ENCODE measurements at regions not wholly inside any gene's neighbourhood (a gene's known extent, or its start where the extent isn't known, plus 50 kb on each side); places are given as distances from the start of the nearest gene placed in this dataset.

DNA sequence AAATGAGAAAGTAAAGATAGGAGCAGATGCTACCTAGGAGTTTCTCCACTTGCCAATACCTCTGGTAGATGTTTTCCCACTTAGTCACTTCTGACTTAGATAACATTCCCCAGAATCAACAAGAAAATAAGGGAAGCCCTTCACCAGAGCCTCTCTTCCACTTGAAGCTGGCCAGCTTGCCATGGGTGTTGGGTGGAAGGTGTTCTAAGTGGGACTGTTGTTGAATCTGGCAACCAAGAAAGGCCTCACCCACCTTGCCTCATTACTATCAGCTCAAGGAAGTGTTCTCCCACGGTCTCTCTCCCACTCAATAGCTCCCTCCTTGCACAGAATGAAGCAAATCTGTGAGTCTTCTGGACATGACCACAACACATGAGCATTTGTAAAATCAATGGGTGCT is 100.4 kb upstream of the REG3A start:
- no peak for ATAC-seq
- TF ChIP-seq ISL1 (CRISPR knock-in tag; IDR thresholded peaks at IDR 0.05): no peak
- TF ChIP-seq TSHZ2 (CRISPR knock-in tag; IDR thresholded peaks at IDR 0.05): no peak
- TF ChIP-seq ZC3H10 (CRISPR knock-in tag; IDR thresholded peaks at IDR 0.05): no peak
- no peak for TF ChIP-seq ZNF8 (CRISPR knock-in tag; IDR thresholded peaks at IDR 0.05)
- TF ChIP-seq ESRRG (CRISPR knock-in tag; IDR thresholded peaks at IDR 0.05): no peak
- TF ChIP-seq ZNF565 (CRISPR knock-in tag; conservative IDR thresholded peaks at IDR 0.05; ENCODE audit: low read depth): no peak
- TF ChIP-seq PATZ1 (CRISPR knock-in tag; IDR thresholded peaks at IDR 0.05; ENCODE audit: borderline replicate concordance): no peak
- no peak for TF ChIP-seq GLIS3 (CRISPR knock-in tag; IDR thresholded peaks at IDR 0.05)
- TF ChIP-seq CREB5 (CRISPR knock-in tag; IDR thresholded peaks at IDR 0.05; ENCODE audit: low read depth): no peak
- TF ChIP-seq RARB (CRISPR knock-in tag; IDR thresholded peaks at IDR 0.05): no peak
- TF ChIP-seq ARNTL (CRISPR knock-in tag; IDR thresholded peaks at IDR 0.05; ENCODE audit: borderline replicate concordance, low read depth): no peak
- TF ChIP-seq, protein P1, sequence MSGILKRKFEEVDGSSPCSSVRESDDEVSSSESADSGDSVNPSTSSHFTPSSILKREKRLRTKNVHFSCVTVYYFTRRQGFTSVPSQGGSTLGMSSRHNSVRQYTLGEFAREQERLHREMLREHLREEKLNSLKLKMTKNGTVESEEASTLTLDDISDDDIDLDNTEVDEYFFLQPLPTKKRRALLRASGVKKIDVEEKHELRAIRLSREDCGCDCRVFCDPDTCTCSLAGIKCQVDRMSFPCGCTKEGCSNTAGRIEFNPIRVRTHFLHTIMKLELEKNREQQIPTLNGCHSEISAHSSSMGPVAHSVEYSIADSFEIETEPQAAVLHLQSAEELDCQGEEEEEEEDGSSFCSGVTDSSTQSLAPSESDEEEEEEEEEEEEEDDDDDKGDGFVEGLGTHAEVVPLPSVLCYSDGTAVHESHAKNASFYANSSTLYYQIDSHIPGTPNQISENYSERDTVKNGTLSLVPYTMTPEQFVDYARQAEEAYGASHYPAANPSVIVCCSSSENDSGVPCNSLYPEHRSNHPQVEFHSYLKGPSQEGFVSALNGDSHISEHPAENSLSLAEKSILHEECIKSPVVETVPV (CRISPR knock-in tag; IDR thresholded peaks at IDR 0.05): no peak
- no peak for TF ChIP-seq TOX (CRISPR knock-in tag; IDR thresholded peaks at IDR 0.05; ENCODE audit: borderline replicate concordance)
- TF ChIP-seq CSDC2 (CRISPR knock-in tag; IDR thresholded peaks at IDR 0.05): no peak
- no peak for TF ChIP-seq OSR1 (CRISPR knock-in tag; IDR thresholded peaks at IDR 0.05)
- TF ChIP-seq ZNF70 (CRISPR knock-in tag; IDR thresholded peaks at IDR 0.05): no peak

DNA sequence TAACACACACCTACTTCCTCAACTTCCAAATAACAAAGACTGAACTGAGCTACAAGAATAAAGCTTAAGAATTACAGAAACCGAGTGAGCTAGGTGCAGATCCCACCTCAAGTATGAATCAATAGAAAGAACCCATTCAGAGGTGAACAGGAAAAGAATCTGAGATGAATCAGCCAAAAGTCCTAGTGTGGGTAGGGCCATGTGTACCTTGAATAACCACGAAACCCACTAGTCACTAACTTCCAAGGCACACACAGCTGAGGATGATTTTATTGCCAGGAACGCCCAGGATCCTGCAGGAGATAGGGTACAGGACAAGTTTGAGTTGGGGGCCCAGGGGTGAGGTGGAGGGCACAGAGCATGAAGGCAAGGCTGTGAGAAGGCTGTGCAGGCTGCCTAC is 99.7 kb upstream of the REG3A start:
- no peak for TF ChIP-seq PPARA (CRISPR knock-in tag; IDR thresholded peaks at IDR 0.05; ENCODE audit: borderline replicate concordance)
- no peak for TF ChIP-seq GLIS3 (CRISPR knock-in tag; IDR thresholded peaks at IDR 0.05)
- no peak for TF ChIP-seq RARB (CRISPR knock-in tag; IDR thresholded peaks at IDR 0.05)
- no peak for TF ChIP-seq CSDC2 (CRISPR knock-in tag; IDR thresholded peaks at IDR 0.05)
- no peak for TF ChIP-seq ISL1 (CRISPR knock-in tag; IDR thresholded peaks at IDR 0.05)
- no peak for TF ChIP-seq PATZ1 (CRISPR knock-in tag; IDR thresholded peaks at IDR 0.05; ENCODE audit: borderline replicate concordance)
- ATAC-seq: no peak

DNA sequence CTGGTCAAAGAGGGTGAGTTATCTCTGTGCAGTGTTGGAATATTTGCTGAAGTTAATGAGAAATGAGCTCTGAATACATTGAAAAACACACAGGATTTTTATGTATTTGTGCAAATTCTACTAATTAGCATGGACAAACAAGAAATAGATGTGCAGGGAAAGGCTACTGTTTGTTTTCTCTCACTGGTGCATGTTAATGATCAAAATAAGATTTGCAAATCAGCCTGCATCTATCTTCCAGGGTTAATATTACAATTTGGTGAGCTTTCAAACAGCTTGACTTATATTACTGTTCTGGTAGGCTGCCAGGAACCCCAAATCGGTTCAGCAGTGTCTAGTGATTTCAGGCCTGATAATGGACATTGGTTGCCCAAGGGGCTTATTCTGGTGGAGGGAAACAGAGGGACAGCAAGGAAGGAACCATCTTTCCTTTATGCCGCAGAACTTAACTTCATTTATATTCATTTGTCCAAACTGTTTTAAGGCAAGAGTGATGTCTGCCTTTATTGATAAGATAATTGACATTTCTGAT is 93.8 kb upstream of the REG3A start:
- TF ChIP-seq ZFP3 (CRISPR knock-in tag; IDR thresholded peaks at IDR 0.05) (no peak), CSDC2 (CRISPR knock-in tag; IDR thresholded peaks at IDR 0.05) (no peak), ZNF70 (CRISPR knock-in tag; IDR thresholded peaks at IDR 0.05) (no peak), ZNF8 (CRISPR knock-in tag; IDR thresholded peaks at IDR 0.05) (no peak), ARNTL (CRISPR knock-in tag; IDR thresholded peaks at IDR 0.05; ENCODE audit: borderline replicate concordance, low read depth) (no peak), ISL1 (CRISPR knock-in tag; IDR thresholded peaks at IDR 0.05) (no peak), OSR1 (CRISPR knock-in tag; IDR thresholded peaks at IDR 0.05) (no peak), ZFP30 (CRISPR knock-in tag; IDR thresholded peaks at IDR 0.05) (no peak), GLIS3 (CRISPR knock-in tag; IDR thresholded peaks at IDR 0.05) (no peak)
- no peak for ATAC-seq
